WERI-Rb-1 (cell line): ENCODE measurements at regions not wholly inside any gene's neighbourhood (a gene's known extent, or its start where the extent isn't known, plus 50 kb on each side); places are given as distances from the start of the nearest gene placed in this dataset.

Source experiments
- DNase-seq: peaks from one replicate; pipeline ENCODE4 v3.0.0-alpha.2; 2020
- H3K27ac ChIP-seq: fragments of 250-450 bp; sonication (Bioruptor Pico); 2 replicates; pipeline ENCODE4 v1.5.1; 2020; ENCODE audit warnings: mild to moderate bottlenecking, moderate library complexity
- H3K27me3 ChIP-seq: fragments of 250-450 bp; sonication (Bioruptor Pico); 2 replicates; pipeline ENCODE4 v1.5.1; 2021; ENCODE audit warnings: mild to moderate bottlenecking, low read depth, moderate library complexity; ENCODE audit not compliant: insufficient read depth, severe bottlenecking
- H3K36me3 ChIP-seq: fragments of 250-450 bp; sonication (Bioruptor Pico); 2 replicates; pipeline ENCODE4 v1.5.1; 2020; ENCODE audit warnings: mild to moderate bottlenecking, moderate library complexity
- H3K4me3 ChIP-seq: 2 replicates; pipeline ENCODE4 v1.5.1; 2011; ENCODE audit warnings: low read depth, mild to moderate bottlenecking, control low read depth, low read length
- H3K9me3 ChIP-seq: fragments of 250-450 bp; sonication (Bioruptor Pico); 2 replicates; pipeline ENCODE4 v1.5.1; 2021; ENCODE audit warnings: mild to moderate bottlenecking, moderate library complexity; ENCODE audit not compliant: severe bottlenecking
- TF ChIP-seq, protein P1 (sequence below): IDR thresholded peaks from 2 replicates; pipeline ENCODE4 v1.5.1; 2011; ENCODE audit warnings: low read depth, mild to moderate bottlenecking, control low read depth, inconsistent platforms, low read length

DNA sequence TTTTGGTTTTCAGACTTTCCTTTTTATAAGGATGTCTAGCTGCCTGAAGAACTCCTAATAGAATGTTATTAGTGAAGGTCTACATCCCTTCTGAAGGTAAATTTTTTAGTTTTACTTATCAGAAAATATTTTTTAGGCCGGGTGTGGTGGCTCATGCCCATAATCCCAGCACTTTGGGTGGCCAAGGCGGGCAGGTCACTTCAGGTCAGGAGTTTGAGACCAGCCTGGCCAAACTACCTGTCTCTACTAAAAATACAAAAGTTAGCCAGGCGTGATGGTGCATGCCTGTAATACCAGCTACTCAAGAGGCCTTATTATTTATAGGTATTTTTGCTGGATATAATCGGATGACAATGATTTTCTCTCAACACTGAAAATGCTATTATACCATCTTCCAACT lies 181.9 kb upstream of the KCNK2 start:
- TF ChIP-seq, protein P1, sequence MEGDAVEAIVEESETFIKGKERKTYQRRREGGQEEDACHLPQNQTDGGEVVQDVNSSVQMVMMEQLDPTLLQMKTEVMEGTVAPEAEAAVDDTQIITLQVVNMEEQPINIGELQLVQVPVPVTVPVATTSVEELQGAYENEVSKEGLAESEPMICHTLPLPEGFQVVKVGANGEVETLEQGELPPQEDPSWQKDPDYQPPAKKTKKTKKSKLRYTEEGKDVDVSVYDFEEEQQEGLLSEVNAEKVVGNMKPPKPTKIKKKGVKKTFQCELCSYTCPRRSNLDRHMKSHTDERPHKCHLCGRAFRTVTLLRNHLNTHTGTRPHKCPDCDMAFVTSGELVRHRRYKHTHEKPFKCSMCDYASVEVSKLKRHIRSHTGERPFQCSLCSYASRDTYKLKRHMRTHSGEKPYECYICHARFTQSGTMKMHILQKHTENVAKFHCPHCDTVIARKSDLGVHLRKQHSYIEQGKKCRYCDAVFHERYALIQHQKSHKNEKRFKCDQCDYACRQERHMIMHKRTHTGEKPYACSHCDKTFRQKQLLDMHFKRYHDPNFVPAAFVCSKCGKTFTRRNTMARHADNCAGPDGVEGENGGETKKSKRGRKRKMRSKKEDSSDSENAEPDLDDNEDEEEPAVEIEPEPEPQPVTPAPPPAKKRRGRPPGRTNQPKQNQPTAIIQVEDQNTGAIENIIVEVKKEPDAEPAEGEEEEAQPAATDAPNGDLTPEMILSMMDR: no peak
- Histone ChIP-seq H3K27me3 (no peaks in the 10 kb centered on the region), H3K27ac (no peak overlapping the region)

DNA sequence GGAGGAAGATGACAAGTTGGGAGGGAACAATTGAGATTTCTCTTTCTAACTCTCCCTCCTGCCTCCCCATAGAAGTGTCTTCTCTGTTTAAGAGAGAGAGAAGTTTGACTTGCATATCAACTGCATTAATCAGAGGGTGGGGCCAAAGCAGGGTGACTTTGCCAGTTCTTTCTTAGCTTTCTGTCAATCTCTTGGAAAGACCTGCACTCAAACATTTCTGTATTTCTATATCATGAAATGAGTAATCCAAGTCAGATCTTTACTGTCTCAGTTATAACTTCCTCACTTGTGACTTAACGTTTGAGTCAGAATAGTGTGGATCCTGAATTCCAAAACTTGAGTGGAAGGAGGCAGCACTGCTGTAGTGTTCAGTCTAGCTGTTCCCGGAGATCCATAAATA lies 180.8 kb upstream of the KCNK2 start:
- no peak for DNase-seq
- no peaks in the 10 kb centered on the region for H3K36me3 ChIP-seq
- no peak overlapping the region for H3K27ac ChIP-seq
- no peaks in the 10 kb centered on the region for H3K9me3 ChIP-seq
- H3K27me3 ChIP-seq: no peaks in the 10 kb centered on the region
- no peak overlapping the region for H3K4me3 ChIP-seq
- TF ChIP-seq, protein P1: no peak

More for the DNA sequence above, 181.9 kb upstream of the KCNK2 start:
- no peaks in the 10 kb centered on the region for H3K36me3 ChIP-seq
- H3K4me3 ChIP-seq: no peak overlapping the region
- no peaks in the 10 kb centered on the region for H3K9me3 ChIP-seq
- no peak for DNase-seq

DNA sequence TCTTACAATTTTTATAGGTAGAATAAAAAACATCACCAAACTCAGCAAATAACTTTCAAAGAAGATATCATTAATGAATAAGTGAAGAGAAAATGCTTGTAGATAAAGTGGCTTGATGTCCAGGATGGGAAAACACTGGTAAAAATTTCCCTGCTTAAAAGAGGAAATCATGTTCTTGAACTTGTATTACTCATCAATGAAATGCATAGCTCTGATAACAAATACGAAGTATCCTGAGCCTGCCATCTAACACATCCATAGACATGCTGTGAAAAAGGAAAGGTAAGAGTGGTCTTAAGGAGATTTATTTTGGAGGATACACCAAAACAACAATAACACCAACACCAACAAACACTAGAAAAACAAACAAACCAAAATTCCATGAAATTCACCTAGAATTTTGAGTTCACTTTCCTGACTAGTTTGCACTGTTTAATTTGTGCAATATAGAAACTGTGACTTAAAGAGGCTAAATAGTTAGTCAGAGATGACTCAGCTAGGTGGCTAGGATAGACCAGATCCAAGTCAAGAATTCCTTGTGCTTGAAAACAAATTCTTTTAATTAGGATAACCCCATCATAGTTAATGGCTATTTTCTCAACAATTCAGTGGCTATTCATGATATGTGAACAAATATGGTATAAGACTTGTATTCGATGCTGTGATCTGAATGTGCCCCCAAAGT lies 179.8 kb upstream of the KCNK2 start:
- Histone ChIP-seq H3K36me3 (no peaks in the 10 kb centered on the region), H3K9me3 (no peaks in the 10 kb centered on the region), H3K27ac (no peak overlapping the region), H3K27me3 (no peaks in the 10 kb centered on the region), H3K4me3 (no peak overlapping the region)
- TF ChIP-seq, protein P1: no peak
- DNase-seq: no peak

DNA sequence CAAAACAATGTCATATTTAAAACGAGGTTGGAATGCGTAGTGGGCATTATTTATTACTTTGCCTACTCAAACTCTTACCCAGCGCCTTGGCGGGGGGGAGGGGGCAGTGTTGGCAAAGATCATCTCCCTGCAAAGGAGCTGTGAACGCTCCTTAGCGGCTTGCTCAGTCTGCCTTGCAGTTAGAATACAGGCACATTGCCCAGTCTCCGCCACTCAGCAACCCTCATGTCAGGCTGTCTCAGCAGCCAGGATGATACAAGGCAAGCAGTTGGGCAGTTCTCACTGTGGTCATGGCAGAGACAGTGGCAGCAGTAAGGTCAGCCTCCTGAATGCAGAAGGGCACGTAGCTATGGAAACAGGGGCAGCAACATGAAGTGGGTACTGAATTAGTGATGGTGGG lies 170.4 kb upstream of the KCNK2 start:
- H3K36me3 ChIP-seq: no peaks in the 10 kb centered on the region
- H3K27ac ChIP-seq: no peak overlapping the region
- H3K27me3 ChIP-seq: no peaks in the 10 kb centered on the region
- no peak for DNase-seq
- no peak overlapping the region for H3K4me3 ChIP-seq
- TF ChIP-seq, protein P1: no peak
- no peaks in the 10 kb centered on the region for H3K9me3 ChIP-seq

DNA sequence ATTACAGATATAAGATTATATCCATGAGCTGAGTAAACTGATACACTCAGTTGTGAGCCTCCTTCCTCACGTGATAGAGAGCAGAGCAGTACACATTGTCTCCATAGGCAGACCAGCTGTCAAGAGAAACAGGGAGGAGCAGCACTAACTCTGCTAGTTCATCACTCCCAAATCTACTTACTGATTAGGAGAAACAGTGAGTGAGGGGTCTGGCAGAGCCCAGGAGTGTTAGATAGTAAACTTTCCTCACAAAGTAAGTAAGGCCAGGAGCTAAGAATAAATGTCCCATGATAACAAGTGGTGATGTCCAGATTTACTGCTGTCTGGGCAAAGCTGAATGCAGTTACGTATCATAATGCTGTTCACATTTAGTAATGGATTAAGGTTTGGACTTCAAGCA lies 168.6 kb upstream of the KCNK2 start:
- Histone ChIP-seq H3K27me3 (no peaks in the 10 kb centered on the region), H3K36me3 (no peaks in the 10 kb centered on the region), H3K9me3 (no peaks in the 10 kb centered on the region), H3K4me3 (no peak overlapping the region), H3K27ac (no peak overlapping the region)
- TF ChIP-seq, protein P1: no peak
- no peak for DNase-seq

DNA sequence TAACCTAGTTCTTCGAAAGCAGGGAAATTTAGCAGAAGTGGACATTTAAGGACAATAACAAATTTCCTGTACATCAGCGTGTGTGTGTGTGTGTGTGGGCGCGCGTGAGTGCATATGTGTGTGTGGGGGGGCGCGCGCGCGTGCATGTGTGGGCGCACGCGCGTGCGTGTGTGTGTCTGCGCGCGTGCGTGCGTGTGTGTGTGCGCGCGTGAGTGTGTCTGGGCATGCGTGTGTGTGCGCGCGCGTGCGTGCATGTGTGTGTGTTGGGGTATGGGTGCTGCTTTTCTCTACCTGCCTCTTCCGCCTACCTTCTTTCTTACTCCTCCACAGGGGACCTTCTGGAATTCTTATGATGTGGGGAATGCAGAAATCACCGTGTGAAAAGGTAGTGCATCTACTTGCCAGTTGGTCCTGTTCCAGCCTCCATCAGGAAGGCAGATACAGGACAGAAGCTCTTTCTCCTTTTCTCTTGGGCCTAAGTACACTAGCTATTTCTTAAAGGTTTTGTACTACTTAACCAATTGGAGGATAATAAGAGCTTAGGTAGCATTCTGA lies 165.4 kb upstream of the KCNK2 start:
- H3K4me3 ChIP-seq: no peak overlapping the region
- no peaks in the 10 kb centered on the region for H3K9me3 ChIP-seq
- H3K27ac ChIP-seq: no peak overlapping the region
- TF ChIP-seq, protein P1: no peak
- no peaks in the 10 kb centered on the region for H3K27me3 ChIP-seq
- no peaks in the 10 kb centered on the region for H3K36me3 ChIP-seq
- peak; percentile 22 for DNase-seq
